PC-3 (cell line): ENCODE measurements at regions not wholly inside any gene's neighbourhood (a gene's known extent, or its start where the extent isn't known, plus 50 kb on each side); places are given as distances from the start of the nearest gene placed in this dataset.

Experiments used
- ATAC-seq: fragments of 200-7000 bp; cut with Tn5 transposase; 2 replicates; pipeline ENCODE4 v1.9.1; 2020; ENCODE audit warnings: mild to moderate bottlenecking, moderate library complexity
- BruUV-seq: library from RNA; stranded (reverse); fragments of 400-500 nt; replicated peaks from 2 replicates; lab custom pipeline; 2021; lab: Mats Ljungman, UMichigan
- CTCF ChIA-PET: fragments of 300-600 bp; sonication (Branson Sonifier 250); formaldehyde crosslinking; loops from one replicate; lab custom pipeline; 2022; ENCODE audit warnings: antibody characterized with exemption; lab: Charles Lee
- POLR2A ChIA-PET: fragments of 300-600 bp; sonication (Branson Sonifier 250); formaldehyde crosslinking; loops from one replicate; lab custom pipeline; 2022; ENCODE audit warnings: antibody characterized with exemption; ENCODE audit not compliant: unreplicated experiment; lab: Charles Lee
- DNase-seq: peaks from one replicate; pipeline ENCODE4 v3.0.0-alpha.2; 2015
- H2AFZ ChIP-seq: fragments of 300-600 bp; sonication (generic); 2 replicates; pipeline ENCODE4 v1.6.0; 2016; ENCODE audit warnings: antibody characterized with exemption, low read length
- H3F3A ChIP-seq: fragments of 300-600 bp; sonication (generic); one replicate; pipeline ENCODE4 v1.6.0; 2017; ENCODE audit warnings: antibody characterized with exemption, low read length, control low read depth, mild to moderate bottlenecking; ENCODE audit not compliant: unreplicated experiment
- H3K27ac ChIP-seq: fragments of 300-600 bp; sonication (generic); 2 replicates; pipeline ENCODE4 v1.5.1; 2016; ENCODE audit warnings: mild to moderate bottlenecking, low read length
- H3K27me3 ChIP-seq: fragments of 300-600 bp; sonication (generic); 2 replicates; pipeline ENCODE4 v1.6.1; 2016; ENCODE audit warnings: low read length, mixed read lengths
- H3K36me3 ChIP-seq: fragments of 300-600 bp; sonication (generic); 2 replicates; pipeline ENCODE4 v1.6.1; 2016; ENCODE audit warnings: low read depth, mixed run types, low read length, mixed read lengths
- H3K4me1 ChIP-seq: fragments of 300-600 bp; sonication (generic); 2 replicates; pipeline ENCODE4 v1.5.1; 2016; ENCODE audit warnings: low read length; ENCODE audit not compliant: insufficient read depth
- H3K4me2 ChIP-seq: fragments of 300-600 bp; sonication (generic); 2 replicates; pipeline ENCODE4 v1.6.0; 2016; ENCODE audit warnings: low read length
- H3K4me3 ChIP-seq: fragments of 300-600 bp; sonication (generic); 2 replicates; pipeline ENCODE4 v1.5.1; 2016; ENCODE audit warnings: mild to moderate bottlenecking, low read length, mixed read lengths
- H3K79me2 ChIP-seq: fragments of 300-600 bp; sonication (generic); 2 replicates; pipeline ENCODE4 v1.6.1; 2017; ENCODE audit warnings: low read length, mixed read lengths
- H3K9ac ChIP-seq: fragments of 300-600 bp; sonication (generic); 2 replicates; pipeline ENCODE4 v1.6.0; 2016; ENCODE audit warnings: mild to moderate bottlenecking, low read length
- H3K9me2 ChIP-seq: fragments of 300-600 bp; sonication (generic); replicated peaks from 2 replicates; pipeline ENCODE4 v1.6.1; 2016; ENCODE audit warnings: mixed run types, low read length, mixed read lengths
- H3K9me3 ChIP-seq: fragments of 300-600 bp; sonication (generic); 2 replicates; pipeline ENCODE4 v1.6.1; 2016; ENCODE audit warnings: low read length, mixed read lengths
- H4K20me1 ChIP-seq: fragments of 300-600 bp; sonication (generic); 2 replicates; pipeline ENCODE4 v1.6.1; 2016; ENCODE audit warnings: low read length, mixed read lengths
- EZH2 ChIP-seq: fragments of 300-600 bp; sonication (generic); IDR thresholded peaks from one replicate; pipeline ENCODE4 v1.6.1; 2017; ENCODE audit warnings: antibody characterized with exemption, mild to moderate bottlenecking, low read length; ENCODE audit not compliant: unreplicated experiment
- EZH2phosphoT487 ChIP-seq: fragments of 300-600 bp; sonication (generic); IDR thresholded peaks from 2 replicates; pipeline ENCODE4 v1.6.1; 2018; ENCODE audit warnings: mild to moderate bottlenecking, antibody characterized with exemption, low read length, borderline replicate concordance
- intact Hi-C: fragments of 100-400 bp; cut with micrococcal nuclease; formaldehyde crosslinking; loops from 2 replicates; pipeline ENCODE4 v1.9.0; 2023
- TF ChIP-seq, protein P1 (sequence below): fragments of 300-600 bp; sonication (generic); conservative IDR thresholded peaks from 2 replicates; pipeline ENCODE4 v1.5.1; 2017; ENCODE audit warnings: antibody characterized with exemption, low read depth, mild to moderate bottlenecking, low read length

DNA sequence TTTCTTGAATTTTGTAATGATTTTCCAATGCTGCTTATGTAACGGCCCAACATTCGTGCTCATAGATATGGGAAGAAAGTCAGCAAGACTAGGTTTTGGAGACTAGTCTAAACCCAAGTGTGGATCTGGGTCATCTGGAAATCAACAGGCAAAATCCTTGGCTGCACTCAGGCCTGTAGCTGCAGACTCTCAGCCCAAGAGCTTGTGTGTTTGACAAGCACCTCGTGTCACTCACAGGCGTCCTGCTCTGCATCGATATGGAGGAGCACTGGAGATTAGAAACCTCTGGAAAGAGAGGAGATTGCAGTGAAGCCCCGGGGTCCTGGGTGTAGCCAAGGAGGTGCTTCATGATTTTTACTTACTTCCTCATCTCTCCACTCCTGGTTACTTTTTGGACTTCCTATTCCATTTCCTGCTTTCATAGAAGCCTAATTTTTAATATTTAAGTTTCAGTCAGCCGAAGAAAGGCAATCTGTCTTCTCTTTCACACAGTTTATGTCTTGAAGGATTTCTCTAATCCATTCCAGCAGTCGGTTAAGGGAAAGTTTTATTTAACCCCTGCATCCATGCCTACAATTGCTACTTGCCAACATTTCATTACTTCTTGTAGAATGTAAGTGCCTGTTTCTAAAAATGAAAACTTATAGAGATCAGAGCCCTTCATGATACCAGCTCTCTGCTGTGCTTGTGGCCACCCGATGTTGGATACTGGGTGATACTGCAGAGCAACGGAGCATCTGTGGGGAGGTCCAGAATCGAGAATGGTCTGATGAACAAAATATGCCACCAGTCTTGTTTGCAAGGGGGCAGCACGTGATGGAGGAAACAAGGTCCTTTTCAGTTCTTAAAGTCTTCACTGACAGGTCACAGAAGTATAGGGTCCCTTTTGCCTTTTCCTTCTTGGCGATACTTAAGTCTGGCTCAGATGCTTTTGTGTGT is 296.3 kb downstream of the QKI start:
- Histone ChIP-seq H3K9me3 (no peaks in the 10 kb centered on the region), H3K4me1 (no peaks in the 10 kb centered on the region), H3K4me3 (no peak overlapping the region), H3K9ac (no peak overlapping the region), H3F3A (no peaks in the 10 kb centered on the region), H4K20me1 (no peaks in the 10 kb centered on the region), H3K4me2 (no peak overlapping the region), H3K79me2 (no peaks in the 10 kb centered on the region), H2AFZ (no peak overlapping the region), H3K36me3 (no peaks in the 10 kb centered on the region), H3K9me2 (no peaks in the 10 kb centered on the region), H3K27ac (no peak overlapping the region), H3K27me3 (no peaks in the 10 kb centered on the region)
- DNase-seq (no peak), ATAC-seq (no peak)
- no peak for TF ChIP-seq EZH2
- TF ChIP-seq, protein P1, sequence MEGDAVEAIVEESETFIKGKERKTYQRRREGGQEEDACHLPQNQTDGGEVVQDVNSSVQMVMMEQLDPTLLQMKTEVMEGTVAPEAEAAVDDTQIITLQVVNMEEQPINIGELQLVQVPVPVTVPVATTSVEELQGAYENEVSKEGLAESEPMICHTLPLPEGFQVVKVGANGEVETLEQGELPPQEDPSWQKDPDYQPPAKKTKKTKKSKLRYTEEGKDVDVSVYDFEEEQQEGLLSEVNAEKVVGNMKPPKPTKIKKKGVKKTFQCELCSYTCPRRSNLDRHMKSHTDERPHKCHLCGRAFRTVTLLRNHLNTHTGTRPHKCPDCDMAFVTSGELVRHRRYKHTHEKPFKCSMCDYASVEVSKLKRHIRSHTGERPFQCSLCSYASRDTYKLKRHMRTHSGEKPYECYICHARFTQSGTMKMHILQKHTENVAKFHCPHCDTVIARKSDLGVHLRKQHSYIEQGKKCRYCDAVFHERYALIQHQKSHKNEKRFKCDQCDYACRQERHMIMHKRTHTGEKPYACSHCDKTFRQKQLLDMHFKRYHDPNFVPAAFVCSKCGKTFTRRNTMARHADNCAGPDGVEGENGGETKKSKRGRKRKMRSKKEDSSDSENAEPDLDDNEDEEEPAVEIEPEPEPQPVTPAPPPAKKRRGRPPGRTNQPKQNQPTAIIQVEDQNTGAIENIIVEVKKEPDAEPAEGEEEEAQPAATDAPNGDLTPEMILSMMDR, result no peak
- TF ChIP-seq EZH2phosphoT487, result no peak
- BruUV-seq, result no TSS peak
- CTCF ChIA-PET, result no interaction called here
- intact Hi-C loops, result no loop called here
- POLR2A ChIA-PET, result no interaction called here

DNA sequence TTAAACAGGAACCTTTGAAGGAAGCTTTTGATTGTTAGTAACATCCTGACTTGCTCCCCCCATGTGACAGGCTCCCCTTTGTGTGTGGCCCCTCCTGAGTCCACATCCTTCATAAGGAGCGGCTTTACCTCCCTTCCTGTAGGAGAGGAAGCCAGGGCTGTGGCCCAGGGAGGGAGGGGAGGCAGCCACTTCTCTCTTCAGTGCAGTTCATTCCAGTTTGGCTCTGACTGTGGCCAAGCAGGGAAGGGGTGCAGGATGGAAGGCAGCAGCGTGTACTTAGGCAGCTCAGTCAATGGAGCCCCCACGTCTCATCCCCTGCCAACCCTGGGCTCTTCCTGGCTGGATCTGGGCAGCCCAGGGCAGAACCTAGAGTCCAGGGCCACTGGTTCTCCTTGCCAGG is 295.2 kb downstream of the QKI start:
- no peaks in the 10 kb centered on the region for H3K4me1 ChIP-seq
- no peak overlapping the region for H3K9ac ChIP-seq
- H3K4me3 ChIP-seq, result no peak overlapping the region
- H3K9me2 ChIP-seq, result no peaks in the 10 kb centered on the region
- no peaks in the 10 kb centered on the region for H4K20me1 ChIP-seq
- H3K27ac ChIP-seq, result no peak overlapping the region
- ChIA-PET CTCF (no interaction called here), POLR2A (no interaction called here)
- no peak overlapping the region for H3K4me2 ChIP-seq
- no peaks in the 10 kb centered on the region for H3F3A ChIP-seq
- H3K9me3 ChIP-seq, result no peaks in the 10 kb centered on the region
- no peaks in the 10 kb centered on the region for H3K27me3 ChIP-seq
- ATAC-seq, result no peak
- H2AFZ ChIP-seq, result no peak overlapping the region
- H3K79me2 ChIP-seq, result no peaks in the 10 kb centered on the region
- no peak for DNase-seq
- no TSS peak for BruUV-seq
- intact Hi-C loops, result no loop called here
- TF ChIP-seq, protein P1, result no peak
- TF ChIP-seq EZH2, result no peak
- TF ChIP-seq EZH2phosphoT487, result no peak
- H3K36me3 ChIP-seq, result no peaks in the 10 kb centered on the region

GRCh38 chr6:163709255-163709654 is 294.7 kb downstream of the QKI start:
- no TSS peak for BruUV-seq

More at GRCh38 chr6:163709255-163709654, 294.7 kb downstream of the QKI start:
- Histone ChIP-seq H3K27ac (no peak overlapping the region), H3K9ac (no peak overlapping the region), H3K79me2 (no peaks in the 10 kb centered on the region), H3K4me1 (no peaks in the 10 kb centered on the region), H3K4me2 (no peak overlapping the region), H3K9me2 (no peaks in the 10 kb centered on the region), H3F3A (no peaks in the 10 kb centered on the region), H3K36me3 (no peaks in the 10 kb centered on the region), H4K20me1 (no peaks in the 10 kb centered on the region), H3K4me3 (no peak overlapping the region), H3K9me3 (no peaks in the 10 kb centered on the region), H2AFZ (no peak overlapping the region), H3K27me3 (no peaks in the 10 kb centered on the region)
- TF ChIP-seq EZH2 (no peak), EZH2phosphoT487 (no peak)
- TF ChIP-seq, protein P1, result no peak
- ATAC-seq (no peak), DNase-seq (no peak)
- intact Hi-C loops, result no loop called here
- ChIA-PET CTCF (no interaction called here), POLR2A (no interaction called here)
